HG02938 (cell line): ENCODE measurements at regions not wholly inside any gene's neighbourhood (a gene's known extent, or its start where the extent isn't known, plus 50 kb on each side); places are given as distances from the start of the nearest gene placed in this dataset.

Experiments used
- ATAC-seq: cut with Tn5 transposase; IDR thresholded peaks from one replicate; pipeline ENCODE4 v1.9.1; 2021; ENCODE audit warnings: mild to moderate bottlenecking, moderate library complexity; ENCODE audit not compliant: unreplicated experiment

- no peak for ATAC-seq
Measured at GRCh38 chr15:101124731-101125451, 127.0 kb downstream of the CHSY1 start.

DNA sequence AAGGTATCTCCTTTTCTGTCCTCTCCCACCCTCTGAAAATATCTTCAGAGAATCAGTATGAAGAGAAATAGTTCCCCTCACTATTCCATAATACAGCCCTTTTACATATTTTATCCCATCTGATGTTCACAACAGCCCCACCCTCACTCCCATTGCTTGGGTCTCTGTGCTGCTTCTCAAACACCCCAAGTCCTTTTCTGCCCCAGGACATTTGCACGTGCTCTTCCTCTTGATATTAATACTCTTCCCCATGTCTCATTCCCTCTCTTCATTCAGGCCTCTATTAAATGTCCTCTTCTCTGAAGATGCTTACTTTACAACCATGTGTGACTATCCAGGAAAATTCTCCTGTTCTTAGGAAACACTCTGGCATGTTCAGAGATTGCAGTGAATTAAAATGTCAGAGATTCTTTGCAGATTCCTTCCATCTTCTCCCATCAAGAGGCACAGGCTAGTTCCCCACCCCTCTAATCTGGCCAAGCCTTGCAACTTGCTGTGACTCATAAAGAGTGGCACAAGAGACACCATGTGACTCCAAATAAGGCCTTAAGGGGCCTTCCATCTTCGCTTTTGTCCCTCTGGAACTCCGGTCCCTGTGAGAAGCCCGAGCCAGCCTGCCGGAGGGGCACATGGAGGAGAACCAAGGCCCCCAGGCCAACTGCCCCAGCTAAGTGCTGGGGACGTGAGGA, 128.5 kb downstream of the CHSY1 start:
- ATAC-seq = no peak

GRCh38 chr15:101122806-101123205, 129.0 kb downstream of the CHSY1 start:
- ATAC-seq = no peak

DNA sequence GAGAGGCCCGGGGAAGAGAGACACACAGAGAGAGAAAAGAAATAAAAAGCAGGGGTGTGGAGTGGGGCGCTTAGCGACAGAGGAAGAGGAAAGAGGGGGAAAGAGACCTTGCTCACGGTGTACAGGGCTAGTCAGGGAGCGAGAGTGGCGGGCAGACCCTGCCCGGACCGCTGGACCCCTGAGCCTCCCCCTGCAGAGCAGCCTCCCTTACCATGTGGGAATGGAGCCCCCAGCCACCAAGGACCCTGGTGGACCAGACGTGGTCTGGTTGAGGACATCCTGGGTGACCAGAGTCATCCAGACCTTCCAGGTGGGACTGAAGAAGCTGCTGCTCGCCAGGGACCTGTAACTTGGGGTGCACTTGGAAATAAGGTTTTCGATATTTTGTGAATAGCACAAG, 129.6 kb downstream of the CHSY1 start:
- ATAC-seq = no peak

DNA sequence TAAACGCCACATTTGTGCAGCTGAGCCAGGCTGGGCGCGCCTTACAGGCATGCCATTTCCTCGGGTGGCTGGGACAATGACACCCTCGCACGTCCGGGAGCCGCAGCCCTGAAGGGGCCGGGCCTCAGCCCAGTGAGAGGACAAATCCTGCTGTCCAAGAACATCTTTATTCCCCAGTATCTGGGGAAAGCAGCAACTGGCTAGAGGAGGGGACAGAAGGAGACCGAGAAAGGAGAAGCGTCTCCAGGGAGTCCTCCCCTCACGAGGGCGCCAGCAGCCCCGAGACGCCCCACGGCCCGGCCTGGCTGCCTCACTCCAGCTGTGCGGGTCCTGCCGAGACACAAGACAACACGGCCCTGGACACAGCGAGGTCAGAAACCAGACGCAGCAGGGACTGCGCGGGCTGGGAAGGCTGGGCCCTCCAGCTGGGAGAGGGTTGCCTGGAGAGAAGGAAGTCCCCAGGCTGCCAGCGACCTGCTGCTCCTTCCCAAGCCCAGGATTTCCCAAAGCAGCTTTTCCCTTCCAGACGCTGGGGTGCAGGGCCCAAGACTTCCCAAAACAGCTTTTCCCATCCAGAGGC, 130.2 kb downstream of the CHSY1 start:
- ATAC-seq = peak; percentile 37

- ATAC-seq = no peak
Measured at GRCh38 chr15:101120987-101121386, 130.9 kb downstream of the CHSY1 start.

- ATAC-seq = no peak
Measured at GRCh38 chr15:101120473-101120872, 131.4 kb downstream of the CHSY1 start.
